Peyer's patch (tissue), 4 donors: ENCODE measurements at regions not wholly inside any gene's neighbourhood (a gene's known extent, or its start where the extent isn't known, plus 50 kb on each side); places are given as distances from the start of the nearest gene placed in this dataset.

ENCODE experiments used
- DNase-seq, 3 donors: peaks; one replicate each; pipeline ENCODE4 v3.0.0-alpha.2; 2017 to 2019
- H3K27ac ChIP-seq, 4 donors: fragments of 200-600 bp; sonication (generic); one replicate each; pipeline ENCODE4 v1.5.1; 2016 to 2019
- H3K27me3 ChIP-seq, 2 donors: fragments of 200-600 bp; sonication (generic); one replicate each; pipeline ENCODE4 v1.5.1; 2019
- H3K36me3 ChIP-seq, 3 donors: fragments of 200-600 bp; sonication (generic); one replicate each; pipeline ENCODE4 v1.5.1; 2016 to 2019
- H3K4me1 ChIP-seq, 4 donors: fragments of 200-600 bp; sonication (generic); one replicate each; pipeline ENCODE4 v1.5.1; 2016 to 2019
- H3K4me3 ChIP-seq, 4 donors: fragments of 200-600 bp; sonication (generic); 1 replicate in 3 of 4; 2 replicates in 1 of 4; pipeline ENCODE4 v1.5.1; 2016 to 2019; ENCODE audit warnings: mild to moderate bottlenecking in 1 of 4
- H3K9me3 ChIP-seq, 4 donors: fragments of 200-600 bp; sonication (generic); one replicate each; pipeline ENCODE4 v1.5.1; 2016 to 2019; ENCODE audit warnings: mild to moderate bottlenecking in 1 of 4
- CTCF ChIP-seq, 6 experiments: fragments of 450-650 bp in 4 of 6; fragments of 200-600 bp in 2 of 6; sonication (generic) in 1 of 6; IDR thresholded peaks; one replicate each; pipeline ENCODE4 v1.5.1; 2017 to 2019; ENCODE audit warnings: antibody characterized with exemption in 6 of 6, mild to moderate bottlenecking in 3 of 6, moderate library complexity in 1 of 6
- POLR2A ChIP-seq, 2 donors: fragments of 450-650 bp; IDR thresholded peaks; one replicate each; pipeline ENCODE4 v1.5.1; 2017; ENCODE audit warnings: antibody characterized with exemption in 2 of 2, mild to moderate bottlenecking in 2 of 2, moderate library complexity in 2 of 2

DNA sequence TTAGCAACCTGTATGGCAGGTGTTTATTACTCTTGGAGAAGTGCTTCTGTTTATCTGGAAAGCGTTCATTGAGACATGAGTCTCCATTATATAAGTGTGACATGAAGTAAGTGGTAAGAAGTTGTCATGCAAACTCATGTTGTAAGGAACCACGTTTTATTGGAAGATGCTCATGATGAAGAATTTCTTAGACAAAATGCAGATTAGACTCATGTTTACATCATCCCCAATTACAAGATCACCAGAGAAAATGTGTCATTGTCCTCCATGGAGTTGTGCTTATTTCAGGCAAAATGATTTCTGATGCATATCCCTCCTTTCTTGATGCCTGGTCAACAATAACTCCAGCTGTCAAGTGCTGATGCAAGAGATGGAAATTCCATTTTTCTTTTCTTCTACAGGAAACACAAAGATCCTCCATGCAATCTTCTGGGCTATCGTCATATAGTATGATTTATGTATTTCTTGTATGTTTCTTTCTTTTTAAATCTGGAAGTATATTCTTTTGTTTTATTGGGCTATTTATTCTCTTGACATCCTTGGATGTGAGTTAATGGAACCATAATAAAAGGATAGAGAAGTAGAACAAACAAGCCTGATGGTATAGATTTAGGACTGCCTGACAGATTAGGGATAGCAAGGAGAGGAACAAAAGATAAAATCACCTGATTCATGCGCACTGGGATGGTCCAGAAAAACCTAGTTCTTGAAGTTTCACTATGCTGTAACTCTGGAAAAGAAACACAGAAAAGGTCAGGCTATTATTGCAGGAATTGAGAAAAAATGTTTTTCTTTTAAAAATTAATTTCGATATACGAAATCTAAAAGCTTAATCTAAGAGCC, 50.7 kb upstream of the DIAPH3 start:
- TF ChIP-seq POLR2A (IDR thresholded peaks at IDR 0.05) (no peak), CTCF (IDR thresholded peaks at IDR 0.05) (no peak)
- no peak overlapping the region for H3K27ac ChIP-seq
- H3K4me3 ChIP-seq, result no peak overlapping the region
- no peak for DNase-seq
- H3K9me3 ChIP-seq, result no peaks in the 10 kb centered on the region
- H3K36me3 ChIP-seq, result no peaks in the 10 kb centered on the region
- H3K4me1 ChIP-seq, result no peaks in the 10 kb centered on the region
- no peaks in the 10 kb centered on the region for H3K27me3 ChIP-seq

GRCh38 chr13:60220072-60220471, 56.3 kb upstream of the DIAPH3 start:
- H3K9me3 ChIP-seq, result no peaks in the 10 kb centered on the region
- no peaks in the 10 kb centered on the region for H3K36me3 ChIP-seq
- DNase-seq, result no peak
- no peak overlapping the region for H3K4me3 ChIP-seq
- no peaks in the 10 kb centered on the region for H3K4me1 ChIP-seq
- no peak for TF ChIP-seq CTCF (IDR thresholded peaks at IDR 0.05)
- no peak for TF ChIP-seq POLR2A (IDR thresholded peaks at IDR 0.05)
- H3K27me3 ChIP-seq, result no peaks in the 10 kb centered on the region
- no peak overlapping the region for H3K27ac ChIP-seq

DNA sequence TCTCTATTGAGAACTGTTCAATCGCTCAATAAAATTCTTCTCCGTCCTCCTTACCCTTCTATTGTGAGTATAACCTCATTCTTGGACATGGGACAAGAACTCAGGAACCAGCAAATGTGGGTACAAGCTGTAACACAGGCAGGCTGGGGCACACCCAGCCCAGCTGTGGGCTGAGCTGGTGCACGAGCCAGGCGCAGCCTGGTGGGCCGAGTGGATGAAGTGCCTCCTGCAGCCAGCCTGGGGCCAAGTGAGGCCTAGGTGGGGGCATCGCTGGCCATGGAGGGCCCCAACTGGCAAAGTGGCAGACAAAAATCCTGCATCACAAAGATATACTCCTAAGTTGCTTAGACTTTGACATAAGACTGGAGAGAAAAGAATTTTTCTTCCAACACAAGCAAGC, 57.9 kb upstream of the DIAPH3 start:
- no peaks in the 10 kb centered on the region for H3K9me3 ChIP-seq
- no peak for DNase-seq
- TF ChIP-seq POLR2A (IDR thresholded peaks at IDR 0.05) (no peak), CTCF (IDR thresholded peaks at IDR 0.05) (no peak)
- no peaks in the 10 kb centered on the region for H3K27me3 ChIP-seq
- H3K36me3 ChIP-seq, result no peaks in the 10 kb centered on the region
- H3K4me3 ChIP-seq, result no peak overlapping the region
- no peaks in the 10 kb centered on the region for H3K4me1 ChIP-seq
- no peak overlapping the region for H3K27ac ChIP-seq

GRCh38 chr13:60226507-60226906, 62.8 kb upstream of the DIAPH3 start:
- no peaks in the 10 kb centered on the region for H3K36me3 ChIP-seq
- no peaks in the 10 kb centered on the region for H3K27me3 ChIP-seq
- no peaks in the 10 kb centered on the region for H3K9me3 ChIP-seq
- TF ChIP-seq CTCF (IDR thresholded peaks at IDR 0.05), result peak in 3 of 6 experiments; percentile 34 to 37 (median 36)
- no peak for TF ChIP-seq POLR2A (IDR thresholded peaks at IDR 0.05)
- no peaks in the 10 kb centered on the region for H3K4me1 ChIP-seq
- no peak overlapping the region for H3K27ac ChIP-seq
- DNase-seq, result no peak
- H3K4me3 ChIP-seq, result no peak overlapping the region

DNA sequence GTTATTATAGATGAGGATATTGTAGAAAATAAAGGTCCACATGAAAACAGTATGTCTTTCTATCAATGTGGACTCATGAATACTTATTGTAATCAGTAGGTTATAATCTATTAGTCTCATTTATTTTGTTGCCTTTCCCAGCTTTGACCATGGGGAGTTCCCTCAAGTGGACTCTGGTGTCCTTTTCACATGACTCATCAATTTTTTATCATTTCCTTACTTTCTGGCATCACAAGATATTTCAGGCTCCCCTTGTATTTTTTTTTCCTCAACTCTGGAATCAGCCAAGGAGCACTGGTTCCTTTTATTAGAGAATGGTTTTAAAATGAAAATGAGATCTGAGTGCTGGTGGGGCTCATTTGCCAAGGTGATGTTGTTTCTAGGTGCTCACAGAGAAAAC, 63.4 kb upstream of the DIAPH3 start:
- H3K27me3 ChIP-seq, result no peaks in the 10 kb centered on the region
- H3K9me3 ChIP-seq, result no peaks in the 10 kb centered on the region
- no peaks in the 10 kb centered on the region for H3K4me1 ChIP-seq
- TF ChIP-seq POLR2A (IDR thresholded peaks at IDR 0.05) (no peak), CTCF (IDR thresholded peaks at IDR 0.05) (no peak)
- no peak for DNase-seq
- no peaks in the 10 kb centered on the region for H3K36me3 ChIP-seq
- H3K4me3 ChIP-seq, result no peak overlapping the region
- H3K27ac ChIP-seq, result no peak overlapping the region
